ENCODE measurements at regions not wholly inside any gene's neighbourhood (a gene's known extent, or its start where the extent isn't known, plus 50 kb on each side); places are given as distances from the start of the nearest gene placed in this dataset.
"Not testable (repeated sequence)": the region's sequence is repeated elsewhere in the genome, so short reads cannot be mapped to it uniquely, and the experiment has no call there.

GRCh38 chr7:22066522-22066921 is 120.8 kb upstream of the CDCA7L start:
- no peak for DNase-seq

- no peak for DNase-seq
Measured at GRCh38 chr7:22064816-22065215, 119.1 kb upstream of the CDCA7L start.

GRCh38 chr7:22061775-22062174 is 116.1 kb upstream of the CDCA7L start:
- DNase-seq: no peak

- DNase-seq: no peak
Measured at GRCh38 chr7:22060863-22061262, 115.2 kb upstream of the CDCA7L start.

- DNase-seq: no peak
Measured at GRCh38 chr7:22060197-22060596, 114.5 kb upstream of the CDCA7L start.

- no peak for DNase-seq
Measured at GRCh38 chr7:22055226-22055625, 109.5 kb upstream of the CDCA7L start.

GRCh38 chr7:22052674-22053365 is 107.1 kb upstream of the CDCA7L start:
- no peak for DNase-seq

- no peak for DNase-seq
Measured at GRCh38 chr7:22051886-22052673, 106.4 kb upstream of the CDCA7L start.

- DNase-seq: no peak
Measured at GRCh38 chr7:22049766-22050500, 104.2 kb upstream of the CDCA7L start.

GRCh38 chr7:22043367-22043766 is 97.7 kb upstream of the CDCA7L start:
- DNase-seq: no peak

- DNase-seq: no peak
Measured at GRCh38 chr7:22040923-22041595, 95.4 kb upstream of the CDCA7L start.

GRCh38 chr7:22039670-22040069 is 94.0 kb upstream of the CDCA7L start:
- no peak for DNase-seq

GRCh38 chr7:22032356-22032755 is 86.7 kb upstream of the CDCA7L start:
- DNase-seq: not testable (repeated sequence)

GRCh38 chr7:22028656-22029055 is 83.0 kb upstream of the CDCA7L start:
- DNase-seq: not testable (repeated sequence)

- no peak for DNase-seq
Measured at GRCh38 chr7:22027475-22027874, 81.8 kb upstream of the CDCA7L start.

- no peak for DNase-seq
Measured at GRCh38 chr7:22025983-22026382, 80.3 kb upstream of the CDCA7L start.

- no peak for DNase-seq
Measured at GRCh38 chr7:22025075-22025474, 79.4 kb upstream of the CDCA7L start.

- DNase-seq: no peak
Measured at GRCh38 chr7:22019931-22020330, 74.2 kb upstream of the CDCA7L start.

- no peak for DNase-seq
Measured at GRCh38 chr7:22016507-22016906, 70.8 kb upstream of the CDCA7L start.

- DNase-seq: no peak
Measured at GRCh38 chr7:22013711-22014110, 68.0 kb upstream of the CDCA7L start.

- no peak for DNase-seq
Measured at GRCh38 chr7:22008683-22009082, 63.0 kb upstream of the CDCA7L start.

GRCh38 chr7:22008087-22008486 is 62.4 kb upstream of the CDCA7L start:
- DNase-seq: peak; percentile 55

GRCh38 chr7:22005151-22005550 is 59.5 kb upstream of the CDCA7L start:
- DNase-seq: no peak

Measured in NCI-H1105 (cell line).